SJCRH30 (cell line): ENCODE measurements at regions not wholly inside any gene's neighbourhood (a gene's known extent, or its start where the extent isn't known, plus 50 kb on each side); places are given as distances from the start of the nearest gene placed in this dataset.

Experiments used
- DNase-seq, 2 experiments: peaks; one replicate each; pipeline ENCODE4 v3.0.0-alpha.2; 2015 to 2020
- H3K27ac ChIP-seq: fragments of 250-450 bp; sonication (Bioruptor Pico); 2 replicates; pipeline ENCODE4 v1.5.1; 2020; ENCODE audit warnings: mild to moderate bottlenecking, moderate library complexity
- H3K27me3 ChIP-seq: fragments of 250-450 bp; sonication (Bioruptor Pico); 2 replicates; pipeline ENCODE4 v1.5.1; 2020; ENCODE audit warnings: mild to moderate bottlenecking, moderate library complexity
- H3K36me3 ChIP-seq: fragments of 250-450 bp; sonication (Bioruptor Pico); 2 replicates; pipeline ENCODE4 v1.5.1; 2020; ENCODE audit warnings: mild to moderate bottlenecking, moderate library complexity
- H3K4me1 ChIP-seq: fragments of 250-450 bp; sonication (Bioruptor Pico); 2 replicates; pipeline ENCODE4 v1.5.1; 2020; ENCODE audit warnings: mild to moderate bottlenecking, moderate library complexity
- H3K4me3 ChIP-seq: fragments of 250-450 bp; sonication (Bioruptor Pico); 2 replicates; pipeline ENCODE4 v1.5.1; 2020; ENCODE audit warnings: mild to moderate bottlenecking, moderate library complexity
- H3K9me3 ChIP-seq: fragments of 250-450 bp; sonication (Bioruptor Pico); replicated peaks from 2 replicates; pipeline ENCODE4 v1.5.1; 2020; ENCODE audit warnings: mild to moderate bottlenecking, moderate library complexity

- Histone ChIP-seq H3K27ac (no peak overlapping the region), H3K36me3 (no peaks in the 10 kb centered on the region), H3K27me3 (no peaks in the 10 kb centered on the region), H3K4me1 (peaks cover 11% of the 10 kb centered on the region), H3K4me3 (no peak overlapping the region), H3K9me3 (no peaks in the 10 kb centered on the region)
- peak in 1 of 2 experiments; percentile 53 for DNase-seq
Measured at GRCh38 chr5:143509758-143510221, 106.3 kb upstream of the NR3C1 start.

- no peak overlapping the region for H3K27ac ChIP-seq
- peaks cover 11% of the 10 kb centered on the region for H3K4me1 ChIP-seq
- no peak overlapping the region for H3K4me3 ChIP-seq
- DNase-seq = no peak
- H3K27me3 ChIP-seq = no peaks in the 10 kb centered on the region
- no peaks in the 10 kb centered on the region for H3K36me3 ChIP-seq
- no peaks in the 10 kb centered on the region for H3K9me3 ChIP-seq
Measured at GRCh38 chr5:143506836-143507552, 103.5 kb upstream of the NR3C1 start.

- no peaks in the 10 kb centered on the region for H3K27me3 ChIP-seq
- H3K27ac ChIP-seq = no peak overlapping the region
- H3K4me1 ChIP-seq = peaks cover 11% of the 10 kb centered on the region
Measured at GRCh38 chr5:143505934-143506333, 102.4 kb upstream of the NR3C1 start.

GRCh38 chr5:143505354-143505753, 101.9 kb upstream of the NR3C1 start:
- H3K9me3 ChIP-seq = no peaks in the 10 kb centered on the region
- no peak overlapping the region for H3K4me3 ChIP-seq
- DNase-seq = no peak
- no peak overlapping the region for H3K27ac ChIP-seq
- no peaks in the 10 kb centered on the region for H3K27me3 ChIP-seq
- H3K4me1 ChIP-seq = peaks cover 11% of the 10 kb centered on the region
- H3K36me3 ChIP-seq = no peaks in the 10 kb centered on the region

More at GRCh38 chr5:143505934-143506333, 102.4 kb upstream of the NR3C1 start:
- Histone ChIP-seq H3K36me3 (no peaks in the 10 kb centered on the region), H3K4me3 (no peak overlapping the region), H3K9me3 (no peaks in the 10 kb centered on the region)
- no peak for DNase-seq

- H3K4me3 ChIP-seq = no peak overlapping the region
- no peaks in the 10 kb centered on the region for H3K36me3 ChIP-seq
- H3K9me3 ChIP-seq = peaks cover 5% of the 10 kb centered on the region; the same call in 1 of the 2 replicates
- H3K27me3 ChIP-seq = no peaks in the 10 kb centered on the region
- no peak overlapping the region for H3K27ac ChIP-seq
- DNase-seq = no peak
- peaks cover 12% of the 10 kb centered on the region for H3K4me1 ChIP-seq
Measured at GRCh38 chr5:143501310-143502044, 98.0 kb upstream of the NR3C1 start.

- Histone ChIP-seq H3K4me3 (no peak overlapping the region), H3K36me3 (no peaks in the 10 kb centered on the region), H3K9me3 (peaks cover 5% of the 10 kb centered on the region; the same call in 1 of the 2 replicates), H3K27ac (peak overlapping the region; percentile 46), H3K4me1 (peaks cover 12% of the 10 kb centered on the region), H3K27me3 (no peaks in the 10 kb centered on the region)
- DNase-seq = peak; percentile 57 to 73
Measured at GRCh38 chr5:143499480-143500114, 96.1 kb upstream of the NR3C1 start.

- Histone ChIP-seq H3K4me1 (peaks cover 12% of the 10 kb centered on the region), H3K9me3 (peaks cover 5% of the 10 kb centered on the region; the same call in 1 of the 2 replicates), H3K36me3 (no peaks in the 10 kb centered on the region), H3K27me3 (no peaks in the 10 kb centered on the region), H3K27ac (peak overlapping the region; percentile 46; the same call in 1 of the 2 replicates), H3K4me3 (no peak overlapping the region)
- DNase-seq = no peak
Measured at GRCh38 chr5:143498821-143499220, 95.3 kb upstream of the NR3C1 start.

- Histone ChIP-seq H3K4me3 (no peak overlapping the region), H3K27ac (no peak overlapping the region), H3K9me3 (peaks cover 5% of the 10 kb centered on the region; the same call in 1 of the 2 replicates), H3K4me1 (peaks cover 12% of the 10 kb centered on the region), H3K36me3 (no peaks in the 10 kb centered on the region), H3K27me3 (no peaks in the 10 kb centered on the region)
- DNase-seq = no peak
Measured at GRCh38 chr5:143497749-143498148, 94.3 kb upstream of the NR3C1 start.

- no peak for DNase-seq
- Histone ChIP-seq H3K9me3 (peaks cover 5% of the 10 kb centered on the region; the same call in 1 of the 2 replicates), H3K4me1 (peaks cover 12% of the 10 kb centered on the region), H3K36me3 (no peaks in the 10 kb centered on the region), H3K27ac (no peak overlapping the region), H3K4me3 (no peak overlapping the region), H3K27me3 (no peaks in the 10 kb centered on the region)
Measured at GRCh38 chr5:143496943-143497342, 93.5 kb upstream of the NR3C1 start.

GRCh38 chr5:143495821-143496275, 92.4 kb upstream of the NR3C1 start:
- Histone ChIP-seq H3K9me3 (peaks cover 5% of the 10 kb centered on the region; the same call in 1 of the 2 replicates), H3K27ac (no peak overlapping the region), H3K4me3 (no peak overlapping the region), H3K27me3 (no peaks in the 10 kb centered on the region), H3K36me3 (no peaks in the 10 kb centered on the region), H3K4me1 (peaks cover 12% of the 10 kb centered on the region)
- no peak for DNase-seq

- Histone ChIP-seq H3K36me3 (no peaks in the 10 kb centered on the region), H3K27ac (no peak overlapping the region), H3K4me3 (no peak overlapping the region), H3K4me1 (peaks cover 12% of the 10 kb centered on the region), H3K27me3 (no peaks in the 10 kb centered on the region), H3K9me3 (peaks cover 5% of the 10 kb centered on the region; the same call in 1 of the 2 replicates)
- no peak for DNase-seq
Measured at GRCh38 chr5:143495110-143495509, 91.6 kb upstream of the NR3C1 start.

- DNase-seq = no peak
- no peak overlapping the region for H3K4me3 ChIP-seq
- peaks cover 5% of the 10 kb centered on the region; the same call in 1 of the 2 replicates for H3K9me3 ChIP-seq
- peaks cover 8% of the 10 kb centered on the region for H3K4me1 ChIP-seq
- H3K27ac ChIP-seq = no peak overlapping the region
- no peaks in the 10 kb centered on the region for H3K36me3 ChIP-seq
- no peaks in the 10 kb centered on the region for H3K27me3 ChIP-seq
Measured at GRCh38 chr5:143494595-143494994, 91.1 kb upstream of the NR3C1 start.

- Histone ChIP-seq H3K4me3 (no peak overlapping the region), H3K27ac (no peak overlapping the region), H3K27me3 (no peaks in the 10 kb centered on the region), H3K9me3 (peaks cover 5% of the 10 kb centered on the region; the same call in 1 of the 2 replicates), H3K36me3 (no peaks in the 10 kb centered on the region), H3K4me1 (peaks cover 4% of the 10 kb centered on the region)
- DNase-seq = no peak
Measured at GRCh38 chr5:143494162-143494561, 90.7 kb upstream of the NR3C1 start.

GRCh38 chr5:143492783-143493182, 89.3 kb upstream of the NR3C1 start:
- no peaks in the 10 kb centered on the region for H3K4me1 ChIP-seq
- H3K27me3 ChIP-seq = no peaks in the 10 kb centered on the region
- H3K36me3 ChIP-seq = no peaks in the 10 kb centered on the region
- H3K9me3 ChIP-seq = no peaks in the 10 kb centered on the region
- no peak for DNase-seq
- H3K27ac ChIP-seq = no peak overlapping the region
- H3K4me3 ChIP-seq = no peak overlapping the region

GRCh38 chr5:143491646-143492045, 88.2 kb upstream of the NR3C1 start:
- Histone ChIP-seq H3K36me3 (no peaks in the 10 kb centered on the region), H3K9me3 (no peaks in the 10 kb centered on the region), H3K27me3 (no peaks in the 10 kb centered on the region), H3K27ac (no peak overlapping the region), H3K4me3 (no peak overlapping the region), H3K4me1 (no peaks in the 10 kb centered on the region)
- DNase-seq = no peak
